GM12878 (cell line): ENCODE measurements at regions not wholly inside any gene's neighbourhood (a gene's known extent, or its start where the extent isn't known, plus 50 kb on each side); places are given as distances from the start of the nearest gene placed in this dataset.

Experiments
- ATAC-seq: fragments of 200-7000 bp; cut with Tn5 transposase; 3 replicates; pipeline ENCODE4 v1.9.1; 2020; ENCODE audit warnings: mild to moderate bottlenecking, moderate library complexity
- BruUV-seq: library from RNA; stranded (reverse); fragments of 400-500 nt; replicated peaks from 2 replicates; lab custom pipeline; 2021; lab: Mats Ljungman, UMichigan
- CTCF ChIA-PET: fragments of 300-600 bp; sonication (Branson Sonifier 250); formaldehyde crosslinking; extraction: SDS; loops from one replicate; lab custom pipeline; 2021; ENCODE audit warnings: inconsistent platforms; lab: Yijun Ruan, JAX
- POLR2A ChIA-PET: fragments of 350-600 bp; formaldehyde crosslinking; extraction: SDS; loops from one replicate; lab custom pipeline; 2021; ENCODE audit warnings: inconsistent platforms; lab: Charles Lee
- RAD21 ChIA-PET: fragments of 300-600 bp; sonication (Branson Sonifier 250); formaldehyde crosslinking; loops from one replicate; lab custom pipeline; 2023; ENCODE audit warnings: antibody characterized with exemption; ENCODE audit not compliant: unreplicated experiment; lab: Charles Lee
- SMC1A ChIA-PET: fragments of 300-600 bp; sonication (Branson Sonifier 250); formaldehyde crosslinking; loops from one replicate; lab custom pipeline; 2023; ENCODE audit not compliant: unreplicated experiment, uncharacterized antibody; lab: Charles Lee
- DNase-seq: peaks from one replicate; pipeline ENCODE4 v3.0.0-alpha.2; 2011; ENCODE audit warnings: low read depth, low spot score
- FAIRE-seq: peaks from 3 replicates; lab custom pipeline; 2011; peaks lifted over from hg19 to GRCh38; lab: Jason Lieb, UNC
- H2AFZ ChIP-seq: 2 replicates; pipeline ENCODE4 v1.6.0; 2011; ENCODE audit warnings: low read depth, low read length, control low read depth; ENCODE audit not compliant: control insufficient read depth
- H3K27ac ChIP-seq: 2 replicates; pipeline ENCODE4 v1.5.1; 2011; ENCODE audit warnings: control low read depth; ENCODE audit not compliant: control insufficient read depth, insufficient read depth
- H3K27me3 ChIP-seq, 2 experiments: replicated peaks in 1 of 2; 2 replicates each; pipeline versions ENCODE4 v1.6.0 to v1.6.1; 2011; ENCODE audit warnings: low read length in 1 of 2; ENCODE audit not compliant: control insufficient read depth in 2 of 2, insufficient read depth in 2 of 2
- H3K36me3 ChIP-seq, 2 experiments: 2 replicates each; pipeline ENCODE4 v1.5.1; 2011; ENCODE audit warnings: low read length in 1 of 2; ENCODE audit not compliant: control insufficient read depth in 2 of 2, insufficient read depth in 2 of 2
- H3K4me1 ChIP-seq: 2 replicates; pipeline ENCODE4 v1.6.1; 2011; ENCODE audit warnings: mild to moderate bottlenecking, low read length, moderate library complexity, mixed read lengths; ENCODE audit not compliant: control insufficient read depth, insufficient read depth
- H3K4me2 ChIP-seq: 2 replicates; pipeline ENCODE4 v1.6.0; 2011; ENCODE audit warnings: control low read depth; ENCODE audit not compliant: control insufficient read depth, insufficient read depth
- H3K4me3 ChIP-seq: fragments of 200-600 bp; sonication (generic); 2 replicates; pipeline ENCODE4 v1.5.1; 2016
- H3K79me2 ChIP-seq: 2 replicates; pipeline ENCODE4 v1.6.0; 2011; ENCODE audit warnings: low read length; ENCODE audit not compliant: control insufficient read depth, insufficient read depth
- H3K9ac ChIP-seq: 2 replicates; pipeline ENCODE4 v1.8.0; 2011; ENCODE audit warnings: low read length, control low read depth, mixed read lengths; ENCODE audit not compliant: control insufficient read depth, insufficient read depth
- H3K9me3 ChIP-seq: replicated peaks from 3 replicates; pipeline ENCODE4 v1.5.1; 2011; ENCODE audit warnings: mild to moderate bottlenecking, low read length; ENCODE audit not compliant: control insufficient read depth, insufficient read depth
- H4K20me1 ChIP-seq: 2 replicates; pipeline ENCODE4 v1.6.0; 2011; ENCODE audit not compliant: control insufficient read depth, insufficient read depth
- BCL11A ChIP-seq: IDR thresholded peaks from 2 replicates; pipeline ENCODE4 v1.6.1; 2011; ENCODE audit warnings: low read depth, low read length
- BCL3 ChIP-seq: IDR thresholded peaks from 2 replicates; pipeline ENCODE4 v1.6.1; 2011; ENCODE audit warnings: borderline replicate concordance, low read depth, mild to moderate bottlenecking, moderate library complexity, low read length; ENCODE audit not compliant: insufficient read depth, poor library complexity, severe bottlenecking
- BHLHE40 ChIP-seq, 2 experiments: fragments of 450-650 bp in 1 of 2; IDR thresholded peaks; 2 replicates each; pipeline ENCODE4 v1.6.1; 2011 to 2017; ENCODE audit warnings: low read depth in 2 of 2, borderline replicate concordance in 1 of 2, improper control_type of control experiment in 1 of 2, low read length in 1 of 2, mild to moderate bottlenecking in 1 of 2
- CBX3 ChIP-seq: fragments of 200-600 bp; sonication (generic); IDR thresholded peaks from 2 replicates; pipeline ENCODE4 v1.6.1; 2016; ENCODE audit warnings: low read depth, borderline replicate concordance
- DPF2 ChIP-seq: fragments of 450-650 bp; IDR thresholded peaks from 2 replicates; pipeline ENCODE4 v1.6.1; 2017; ENCODE audit warnings: mild to moderate bottlenecking
- E2F4 ChIP-seq: IDR thresholded peaks from 2 replicates; pipeline ENCODE4 v1.6.1; 2012; ENCODE audit warnings: low read depth, low read length, improper control_type of control experiment
- EP300 ChIP-seq, 2 experiments: fragments of 150-350 bp in 1 of 2; IDR thresholded peaks; 2 replicates each; pipeline ENCODE4 v1.6.1; 2011 to 2012; ENCODE audit warnings: low read depth in 2 of 2, low read length in 2 of 2, borderline replicate concordance in 1 of 2, improper control_type of control experiment in 1 of 2, inconsistent platforms in 1 of 2; ENCODE audit not compliant: control insufficient read depth in 1 of 2
- FOS ChIP-seq: IDR thresholded peaks from 3 replicates; pipeline ENCODE4 v1.6.1; 2011; ENCODE audit warnings: borderline replicate concordance; ENCODE audit not compliant: insufficient read length; ENCODE audit errors: extremely low read depth
- HDAC6 ChIP-seq: fragments of 200-600 bp; sonication (generic); IDR thresholded peaks from one replicate; pipeline ENCODE4 v1.8.0; 2017; ENCODE audit warnings: antibody characterized with exemption; ENCODE audit not compliant: unreplicated experiment
- KDM1A ChIP-seq: fragments of 200-600 bp; sonication (generic); IDR thresholded peaks from 2 replicates; pipeline ENCODE4 v1.6.1; 2016; ENCODE audit warnings: borderline replicate concordance
- MYB ChIP-seq: fragments of 150-350 bp; IDR thresholded peaks from 2 replicates; pipeline ENCODE4 v1.6.1; 2014; ENCODE audit warnings: mild to moderate bottlenecking, low read depth, low read length, borderline replicate concordance
- NR2C2 ChIP-seq: IDR thresholded peaks from 2 replicates; pipeline ENCODE4 v1.6.1; 2011; ENCODE audit warnings: borderline replicate concordance, low read depth; ENCODE audit not compliant: control insufficient read depth, insufficient read length
- NRF1 ChIP-seq: conservative IDR thresholded peaks from 2 replicates; pipeline ENCODE4 v1.6.1; 2011; ENCODE audit warnings: mild to moderate bottlenecking, low read depth, low read length, improper control_type of control experiment
- RCOR1 ChIP-seq: conservative IDR thresholded peaks from 2 replicates; pipeline ENCODE4 v1.6.1; 2012; ENCODE audit warnings: low read depth, low read length, improper control_type of control experiment
- RELA ChIP-seq: fragments of 450-650 bp; IDR thresholded peaks from 2 replicates; pipeline ENCODE4 v1.8.0; 2014; ENCODE audit warnings: borderline replicate concordance; ENCODE audit not compliant: partially characterized antibody
- USF2 ChIP-seq: IDR thresholded peaks from 2 replicates; pipeline ENCODE4 v1.6.1; 2011; ENCODE audit warnings: low read depth, low read length, improper control_type of control experiment, borderline replicate concordance
- YY1 ChIP-seq: IDR thresholded peaks from 2 replicates; pipeline ENCODE4 v1.6.1; 2011; ENCODE audit warnings: low read depth, mild to moderate bottlenecking, low read length
- ZNF24 ChIP-seq: fragments of 450-650 bp; IDR thresholded peaks from 2 replicates; pipeline ENCODE4 v1.6.1; 2017; ENCODE audit warnings: antibody characterized with exemption, mild to moderate bottlenecking
- ZNF622 ChIP-seq: fragments of 450-650 bp; IDR thresholded peaks from 2 replicates; pipeline ENCODE4 v1.6.1; 2017; ENCODE audit warnings: mild to moderate bottlenecking, inconsistent platforms
- WGBS: methylation state at CpG from one replicate; pipeline ENCODE4 v1.1.6; 2016; ENCODE audit warnings: low lambda C conversion rate; ENCODE audit not compliant: insufficient replicate concordance, insufficient coverage; ENCODE audit errors: missing lambda C conversion rate; 5-methylcytosine and 5-hydroxymethylcytosine counted together
- in situ Hi-C: fragments of 300-500 bp; cut with MboI; formaldehyde crosslinking; loops from 9 replicates; pipeline ENCODE4 v1.14.3; 2018; ENCODE audit warnings: mixed read lengths
- intact Hi-C: fragments of 100-400 bp; cut with micrococcal nuclease; formaldehyde crosslinking; loops from one replicate; pipeline ENCODE4 v1.14.2; 2022; ENCODE audit not compliant: unreplicated experiment

GRCh38 chr2:216770717-216771116, 75.4 kb upstream of the IGFBP5 start:
- H3K27me3 ChIP-seq, result peaks cover 4 to 6% of the 10 kb centered on the region in 2 experiments; a peak in 3 of 4 replicates
- no peaks in the 10 kb centered on the region for H3K79me2 ChIP-seq
- FAIRE-seq, result no peak
- BruUV-seq, result no TSS peak
- no peak overlapping the region for H3K4me2 ChIP-seq
- ChIA-PET RAD21 (no interaction called here), CTCF (no interaction called here), POLR2A (no interaction called here), SMC1A (no interaction called here)
- no peak overlapping the region for H3K4me3 ChIP-seq
- 4% methylated on average over 2 of the region's 2 CpGs for WGBS
- in situ Hi-C loops, result no loop called here
- H3K36me3 ChIP-seq, result no peaks in the 10 kb centered on the region
- no peaks in the 10 kb centered on the region for H3K9me3 ChIP-seq
- H4K20me1 ChIP-seq, result no peaks in the 10 kb centered on the region
- intact Hi-C loops, result no loop called here
- H3K27ac ChIP-seq, result no peak overlapping the region
- DNase-seq, result no peak
- H3K4me1 ChIP-seq, result no peaks in the 10 kb centered on the region
- no peak overlapping the region for H2AFZ ChIP-seq
- ATAC-seq, result no peak
- no peak overlapping the region for H3K9ac ChIP-seq
- TF ChIP-seq FOS (no peak), ZNF24 (no peak), RELA (no peak), NRF1 (no peak), BCL11A (no peak), BCL3 (no peak), CBX3 (no peak), DPF2 (no peak), YY1 (no peak), E2F4 (no peak), BHLHE40 (IDR thresholded peaks at IDR 0.05; ENCODE audit: borderline replicate concordance in 1 of 2, low read depth in 2 of 2, low read length in 1 of 2) (no peak), ZNF622 (no peak), RCOR1 (no peak), KDM1A (no peak), EP300 (IDR thresholded peaks at IDR 0.05; ENCODE audit: borderline replicate concordance in 1 of 2, control insufficient read depth in 1 of 2, low read depth in 2 of 2, low read length in 2 of 2) (no peak), HDAC6 (no peak), NR2C2 (no peak), MYB (no peak), USF2 (no peak)
